Stimulated activated memory B cell treated with anti-CD40 and anti-IgM and Interleukin-4, amounts not matched to agents 10 μg/mL and 1 μg/mL and 100 μg/mL, for 72 hours (primary cell): ENCODE measurements at regions not wholly inside any gene's neighbourhood (a gene's known extent, or its start where the extent isn't known, plus 50 kb on each side); places are given as distances from the start of the nearest gene placed in this dataset.

ENCODE experiments used
- ATAC-seq: fragments of 150-1000 bp; cut with Tn5 transposase; 2 replicates; pipeline ENCODE4 v1.10.0; 2021
- H3K27ac Mint-ChIP-seq: one replicate; pipeline ENCODE4 v1.8.0; 2022; ENCODE audit warnings: mild to moderate bottlenecking, mixed read lengths
- H3K27me3 Mint-ChIP-seq: one replicate; pipeline ENCODE4 v1.8.0; 2022; ENCODE audit warnings: mixed read lengths
- H3K36me3 Mint-ChIP-seq: one replicate; pipeline ENCODE4 v1.8.0; 2022; ENCODE audit warnings: mixed read lengths
- H3K4me1 Mint-ChIP-seq: one replicate; pipeline ENCODE4 v1.8.0; 2022; ENCODE audit warnings: mixed read lengths
- H3K4me3 Mint-ChIP-seq: one replicate; pipeline ENCODE4 v1.8.0; 2022; ENCODE audit warnings: mild to moderate bottlenecking, moderate library complexity, mixed read lengths
- H3K9me3 Mint-ChIP-seq: one replicate; pipeline ENCODE4 v1.8.0; 2022; ENCODE audit warnings: mixed read lengths

GRCh38 chr18:56171848-56172247 is 466.5 kb downstream of the TXNL1 start:
- no peaks in the 10 kb centered on the region for H3K4me1 Mint-ChIP-seq
- peaks cover 6% of the 10 kb centered on the region for H3K9me3 Mint-ChIP-seq
- ATAC-seq, result no peak
- no peak overlapping the region for H3K27ac Mint-ChIP-seq
- H3K36me3 Mint-ChIP-seq, result no peaks in the 10 kb centered on the region
- no peaks in the 10 kb centered on the region for H3K27me3 Mint-ChIP-seq
- no peak overlapping the region for H3K4me3 Mint-ChIP-seq

DNA sequence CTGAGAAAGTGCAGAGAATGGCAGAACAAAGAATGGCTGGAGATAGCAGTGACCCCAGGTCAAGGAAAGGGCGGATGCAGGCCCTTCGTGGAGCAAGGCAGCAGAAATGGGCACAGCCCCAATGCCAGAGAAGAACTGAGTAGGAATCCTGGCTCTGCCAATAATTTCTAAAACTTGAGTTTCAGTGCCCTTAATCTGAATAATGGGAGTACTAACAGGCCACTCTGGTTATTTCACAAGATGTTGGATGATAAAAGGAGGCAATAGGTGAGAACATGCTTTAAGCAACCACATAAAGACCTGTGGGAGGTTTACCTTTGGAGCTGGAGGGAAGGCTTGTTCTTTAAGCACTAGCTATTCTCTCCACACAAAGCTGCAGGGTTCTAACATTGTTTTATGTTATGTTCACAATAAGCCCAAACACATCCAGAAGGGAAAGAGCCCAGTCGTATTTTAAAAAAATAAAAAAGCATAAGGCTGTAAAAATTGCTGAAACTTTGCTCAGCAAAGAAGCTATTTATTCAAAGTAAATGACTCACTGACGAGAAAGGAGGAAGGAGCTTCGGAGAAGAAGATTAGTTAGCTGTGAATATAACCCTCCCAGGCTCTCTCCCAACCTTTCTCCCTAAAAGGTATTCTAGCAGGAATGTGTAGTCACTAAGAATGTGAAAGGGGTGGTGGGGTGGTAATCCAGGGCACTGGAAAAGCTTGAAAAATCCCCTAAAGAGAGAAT is 470.2 kb downstream of the TXNL1 start:
- no peak overlapping the region for H3K27ac Mint-ChIP-seq
- H3K9me3 Mint-ChIP-seq, result peaks cover 6% of the 10 kb centered on the region
- H3K36me3 Mint-ChIP-seq, result no peaks in the 10 kb centered on the region
- H3K27me3 Mint-ChIP-seq, result no peaks in the 10 kb centered on the region
- H3K4me1 Mint-ChIP-seq, result no peaks in the 10 kb centered on the region
- no peak for ATAC-seq
- no peak overlapping the region for H3K4me3 Mint-ChIP-seq

DNA sequence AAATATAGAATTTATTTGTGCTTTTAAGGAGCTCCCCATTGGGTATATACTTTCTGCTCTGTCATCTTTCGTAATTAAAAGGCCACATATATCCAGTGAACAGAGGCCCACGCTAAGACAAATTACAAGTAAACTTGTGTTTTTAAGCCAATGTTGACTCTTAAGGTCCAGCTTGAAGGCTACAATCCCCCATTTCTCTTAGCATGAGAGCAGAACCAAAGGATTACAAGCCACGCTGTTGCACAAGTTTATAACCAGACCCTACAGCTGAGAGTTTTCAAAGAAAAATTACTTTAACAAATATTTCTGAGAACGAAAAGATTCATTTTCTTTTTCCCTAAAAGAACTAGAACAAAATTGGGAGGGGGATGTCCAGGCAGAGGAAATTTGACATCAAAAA is 471.0 kb downstream of the TXNL1 start:
- peaks cover 6% of the 10 kb centered on the region for H3K9me3 Mint-ChIP-seq
- ATAC-seq, result no peak
- no peaks in the 10 kb centered on the region for H3K36me3 Mint-ChIP-seq
- H3K4me1 Mint-ChIP-seq, result no peaks in the 10 kb centered on the region
- no peak overlapping the region for H3K4me3 Mint-ChIP-seq
- H3K27ac Mint-ChIP-seq, result no peak overlapping the region
- no peaks in the 10 kb centered on the region for H3K27me3 Mint-ChIP-seq

- no peak overlapping the region for H3K27ac Mint-ChIP-seq
- H3K36me3 Mint-ChIP-seq, result no peaks in the 10 kb centered on the region
- peaks cover 6% of the 10 kb centered on the region for H3K9me3 Mint-ChIP-seq
- H3K27me3 Mint-ChIP-seq, result no peaks in the 10 kb centered on the region
- H3K4me3 Mint-ChIP-seq, result no peak overlapping the region
- ATAC-seq, result no peak
- no peaks in the 10 kb centered on the region for H3K4me1 Mint-ChIP-seq
These were observed 471.5 kb downstream of the TXNL1 start for GRCh38 chr18:56166914-56167313.

DNA sequence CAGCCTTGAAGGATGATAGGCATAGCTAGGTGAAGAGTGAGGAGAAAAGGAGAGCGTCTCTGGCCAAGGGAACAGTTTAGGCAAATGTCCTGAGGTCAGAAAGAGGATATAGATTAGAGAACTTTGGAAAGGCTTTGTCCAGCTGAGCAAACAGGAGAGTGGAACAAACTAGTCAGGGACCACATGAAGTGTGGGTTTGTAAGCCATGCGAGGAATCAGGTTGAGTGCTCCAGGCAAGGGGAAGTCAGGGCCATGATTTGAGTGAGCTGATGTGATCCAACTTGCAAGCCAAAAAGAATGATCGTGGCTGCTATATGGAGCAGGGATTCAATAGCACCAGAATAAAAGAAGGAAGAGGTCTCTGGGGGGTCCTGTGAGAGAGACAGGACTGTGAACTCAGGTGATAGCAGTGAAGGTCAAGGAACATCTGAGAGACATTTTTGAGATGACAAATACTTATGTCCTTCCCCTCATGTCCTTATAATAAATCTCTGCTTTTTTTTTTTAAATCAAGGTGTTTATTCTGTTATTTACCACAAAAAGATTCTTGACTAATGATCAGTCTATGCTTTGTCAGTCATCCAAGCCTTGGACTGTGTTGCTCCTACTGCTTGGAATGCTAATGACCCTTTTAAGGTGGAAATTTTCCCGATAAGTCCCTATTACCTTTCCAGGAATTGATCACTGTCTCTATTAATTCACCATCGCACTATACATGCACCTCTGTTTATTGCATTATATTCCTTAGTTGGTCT is 472.6 kb downstream of the TXNL1 start:
- H3K4me3 Mint-ChIP-seq, result no peak overlapping the region
- H3K4me1 Mint-ChIP-seq, result no peaks in the 10 kb centered on the region
- H3K27me3 Mint-ChIP-seq, result no peaks in the 10 kb centered on the region
- no peak overlapping the region for H3K27ac Mint-ChIP-seq
- H3K36me3 Mint-ChIP-seq, result no peaks in the 10 kb centered on the region
- no peak for ATAC-seq
- H3K9me3 Mint-ChIP-seq, result peaks cover 6% of the 10 kb centered on the region

DNA sequence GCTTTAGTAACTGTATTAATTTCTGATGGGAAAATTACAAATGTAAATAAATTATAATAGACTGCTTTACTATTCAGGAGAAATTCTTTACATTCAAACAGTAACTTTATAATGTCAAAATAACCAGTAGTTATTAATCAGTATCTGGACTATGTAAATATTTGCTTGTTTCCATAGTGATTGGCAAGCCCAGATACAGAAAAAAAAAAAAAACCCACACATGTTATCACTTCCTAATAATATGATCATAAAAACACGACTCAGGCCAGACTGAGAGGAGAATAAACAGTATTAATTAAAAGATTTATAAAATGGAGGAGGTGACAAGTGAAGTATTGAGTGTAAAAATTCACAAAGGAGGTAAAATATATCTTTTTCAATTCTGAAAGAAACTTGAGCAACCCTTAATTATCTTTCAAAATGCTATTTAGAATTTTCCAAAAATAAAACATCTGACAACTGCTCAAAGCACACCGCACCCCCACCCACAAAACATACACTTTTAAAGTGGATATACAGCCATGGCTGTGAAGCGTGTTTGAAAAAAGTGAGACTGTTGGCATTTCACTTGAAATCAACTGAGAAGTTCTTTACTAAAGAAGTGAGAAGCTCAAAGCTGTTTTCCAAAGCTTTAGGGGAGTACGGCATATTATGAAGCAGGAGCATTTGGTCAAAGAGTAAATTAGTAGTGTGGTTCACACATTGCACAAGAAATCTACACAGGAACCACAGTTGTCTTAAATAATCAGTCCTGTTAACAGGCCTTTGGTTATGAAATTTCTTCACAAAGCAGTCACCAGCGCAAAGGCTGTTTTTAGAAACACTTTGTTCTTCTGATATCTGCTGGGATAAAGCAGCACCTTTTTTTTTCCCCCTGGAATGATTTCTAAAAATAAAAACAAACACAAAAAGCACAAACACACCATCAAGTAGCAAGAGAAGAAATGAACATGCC is 475.8 kb downstream of the TXNL1 start:
- H3K9me3 Mint-ChIP-seq, result no peaks in the 10 kb centered on the region
- no peaks in the 10 kb centered on the region for H3K27me3 Mint-ChIP-seq
- no peaks in the 10 kb centered on the region for H3K4me1 Mint-ChIP-seq
- no peak overlapping the region for H3K4me3 Mint-ChIP-seq
- ATAC-seq, result no peak
- H3K27ac Mint-ChIP-seq, result no peak overlapping the region
- H3K36me3 Mint-ChIP-seq, result no peaks in the 10 kb centered on the region

GRCh38 chr18:56161566-56162260 is 476.7 kb downstream of the TXNL1 start:
- Mint-ChIP-seq H3K4me3 (no peak overlapping the region), H3K9me3 (no peaks in the 10 kb centered on the region), H3K27me3 (no peaks in the 10 kb centered on the region), H3K36me3 (no peaks in the 10 kb centered on the region), H3K4me1 (no peaks in the 10 kb centered on the region), H3K27ac (no peak overlapping the region)
- ATAC-seq, result no peak

GRCh38 chr18:56158676-56159075 is 479.7 kb downstream of the TXNL1 start:
- no peak overlapping the region for H3K27ac Mint-ChIP-seq
- H3K27me3 Mint-ChIP-seq, result no peaks in the 10 kb centered on the region
- ATAC-seq, result no peak
- H3K9me3 Mint-ChIP-seq, result no peaks in the 10 kb centered on the region
- H3K36me3 Mint-ChIP-seq, result no peaks in the 10 kb centered on the region
- H3K4me1 Mint-ChIP-seq, result no peaks in the 10 kb centered on the region
- no peak overlapping the region for H3K4me3 Mint-ChIP-seq

DNA sequence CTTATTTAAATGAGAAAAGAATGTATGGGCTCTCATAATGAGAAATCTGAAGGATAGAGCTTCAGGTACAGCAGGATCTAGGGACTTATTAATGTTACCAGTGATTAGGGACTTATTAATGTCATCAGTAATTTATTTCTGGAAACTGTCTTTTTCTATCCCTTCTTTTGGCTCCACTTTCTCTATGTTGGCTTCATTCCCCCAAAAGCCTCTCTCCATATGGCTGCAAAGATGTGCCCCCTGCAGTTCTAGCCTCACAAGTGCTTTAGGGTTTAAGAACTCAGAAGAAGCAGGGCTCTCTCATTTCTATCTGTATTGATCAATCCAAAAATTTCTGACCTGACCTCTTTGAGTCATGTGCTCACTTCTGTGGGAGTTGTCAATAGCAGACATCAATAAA is 480.9 kb downstream of the TXNL1 start:
- Mint-ChIP-seq H3K27ac (no peak overlapping the region), H3K27me3 (no peaks in the 10 kb centered on the region), H3K4me3 (no peak overlapping the region), H3K9me3 (no peaks in the 10 kb centered on the region), H3K4me1 (no peaks in the 10 kb centered on the region), H3K36me3 (no peaks in the 10 kb centered on the region)
- no peak for ATAC-seq

DNA sequence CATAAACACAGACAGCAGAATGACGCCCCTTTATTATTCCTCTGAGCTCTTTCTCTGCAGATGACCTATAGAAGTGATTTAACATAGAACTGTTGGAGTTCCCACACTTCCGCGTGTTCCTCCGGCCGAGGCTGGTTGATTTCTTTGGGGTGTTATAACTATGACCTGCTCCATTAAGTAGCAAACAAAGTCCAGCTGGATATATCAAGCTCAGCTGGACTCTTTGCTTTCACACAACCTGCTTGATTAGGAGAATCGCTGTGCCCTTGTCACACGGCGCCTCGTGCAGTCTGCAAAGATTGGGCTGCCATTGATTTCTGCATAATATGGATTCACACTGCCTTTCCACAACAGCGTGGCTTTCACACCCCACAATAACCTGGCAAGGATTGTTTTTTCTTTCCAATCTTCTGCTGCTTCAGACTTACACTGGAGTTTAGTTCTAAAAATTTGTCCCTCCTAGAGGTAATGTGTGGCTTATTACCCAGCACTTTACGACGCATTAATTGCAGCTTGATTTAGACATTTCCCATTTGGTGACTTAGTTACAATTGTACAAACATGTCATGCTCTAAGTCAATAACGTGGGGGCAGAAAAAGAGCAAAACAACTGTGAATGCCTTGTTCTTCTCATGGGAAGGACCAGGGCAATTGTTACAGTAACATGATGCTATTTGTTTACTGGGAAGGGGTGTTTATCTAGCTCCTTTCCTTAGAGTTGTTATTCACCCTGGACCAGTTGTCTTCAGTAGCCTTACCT is 485.7 kb downstream of the TXNL1 start:
- ATAC-seq, result no peak
- H3K36me3 Mint-ChIP-seq, result no peaks in the 10 kb centered on the region
- no peaks in the 10 kb centered on the region for H3K27me3 Mint-ChIP-seq
- no peak overlapping the region for H3K27ac Mint-ChIP-seq
- no peak overlapping the region for H3K4me3 Mint-ChIP-seq
- H3K9me3 Mint-ChIP-seq, result no peaks in the 10 kb centered on the region
- H3K4me1 Mint-ChIP-seq, result no peaks in the 10 kb centered on the region

GRCh38 chr18:56148373-56148772 is 490.0 kb downstream of the TXNL1 start:
- no peak overlapping the region for H3K4me3 Mint-ChIP-seq
- H3K36me3 Mint-ChIP-seq, result no peaks in the 10 kb centered on the region
- H3K9me3 Mint-ChIP-seq, result no peaks in the 10 kb centered on the region
- no peaks in the 10 kb centered on the region for H3K4me1 Mint-ChIP-seq
- ATAC-seq, result no peak
- no peak overlapping the region for H3K27ac Mint-ChIP-seq
- H3K27me3 Mint-ChIP-seq, result no peaks in the 10 kb centered on the region

- H3K27ac Mint-ChIP-seq, result no peak overlapping the region
- ATAC-seq, result no peak
- H3K27me3 Mint-ChIP-seq, result no peaks in the 10 kb centered on the region
- no peaks in the 10 kb centered on the region for H3K36me3 Mint-ChIP-seq
- no peaks in the 10 kb centered on the region for H3K4me1 Mint-ChIP-seq
- H3K9me3 Mint-ChIP-seq, result no peaks in the 10 kb centered on the region
- H3K4me3 Mint-ChIP-seq, result no peak overlapping the region
These were observed 491.8 kb downstream of the TXNL1 start for GRCh38 chr18:56146565-56146964.

DNA sequence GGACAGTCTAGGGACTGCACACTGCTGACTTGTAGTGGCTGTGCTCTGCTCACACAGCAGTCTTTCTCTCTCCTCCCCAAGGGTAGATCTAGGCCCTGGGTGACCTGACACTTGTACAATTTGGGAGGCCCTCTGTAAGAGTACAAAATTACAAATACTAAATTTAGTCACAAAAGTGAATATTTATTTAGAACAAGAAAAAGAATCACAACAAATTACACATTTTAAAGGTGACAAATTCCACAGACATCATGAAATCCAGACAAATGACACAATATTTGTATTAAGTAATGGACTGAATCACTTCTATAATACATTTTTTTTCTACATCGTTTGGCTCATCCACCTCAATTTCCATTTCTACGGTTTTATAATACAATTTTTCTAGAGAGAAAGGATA is 496.4 kb downstream of the TXNL1 start:
- Mint-ChIP-seq H3K27me3 (no peaks in the 10 kb centered on the region), H3K27ac (no peak overlapping the region), H3K36me3 (no peaks in the 10 kb centered on the region), H3K9me3 (no peaks in the 10 kb centered on the region), H3K4me3 (no peak overlapping the region), H3K4me1 (no peaks in the 10 kb centered on the region)
- no peak for ATAC-seq

GRCh38 chr18:56139792-56140254 is 498.6 kb downstream of the TXNL1 start:
- no peaks in the 10 kb centered on the region for H3K9me3 Mint-ChIP-seq
- H3K4me3 Mint-ChIP-seq, result no peak overlapping the region
- no peaks in the 10 kb centered on the region for H3K27me3 Mint-ChIP-seq
- H3K4me1 Mint-ChIP-seq, result no peaks in the 10 kb centered on the region
- no peaks in the 10 kb centered on the region for H3K36me3 Mint-ChIP-seq
- no peak for ATAC-seq
- no peak overlapping the region for H3K27ac Mint-ChIP-seq
